ENCODE measurements at regions not wholly inside any gene's neighbourhood (a gene's known extent, or its start where the extent isn't known, plus 50 kb on each side); places are given as distances from the start of the nearest gene placed in this dataset.

DNA sequence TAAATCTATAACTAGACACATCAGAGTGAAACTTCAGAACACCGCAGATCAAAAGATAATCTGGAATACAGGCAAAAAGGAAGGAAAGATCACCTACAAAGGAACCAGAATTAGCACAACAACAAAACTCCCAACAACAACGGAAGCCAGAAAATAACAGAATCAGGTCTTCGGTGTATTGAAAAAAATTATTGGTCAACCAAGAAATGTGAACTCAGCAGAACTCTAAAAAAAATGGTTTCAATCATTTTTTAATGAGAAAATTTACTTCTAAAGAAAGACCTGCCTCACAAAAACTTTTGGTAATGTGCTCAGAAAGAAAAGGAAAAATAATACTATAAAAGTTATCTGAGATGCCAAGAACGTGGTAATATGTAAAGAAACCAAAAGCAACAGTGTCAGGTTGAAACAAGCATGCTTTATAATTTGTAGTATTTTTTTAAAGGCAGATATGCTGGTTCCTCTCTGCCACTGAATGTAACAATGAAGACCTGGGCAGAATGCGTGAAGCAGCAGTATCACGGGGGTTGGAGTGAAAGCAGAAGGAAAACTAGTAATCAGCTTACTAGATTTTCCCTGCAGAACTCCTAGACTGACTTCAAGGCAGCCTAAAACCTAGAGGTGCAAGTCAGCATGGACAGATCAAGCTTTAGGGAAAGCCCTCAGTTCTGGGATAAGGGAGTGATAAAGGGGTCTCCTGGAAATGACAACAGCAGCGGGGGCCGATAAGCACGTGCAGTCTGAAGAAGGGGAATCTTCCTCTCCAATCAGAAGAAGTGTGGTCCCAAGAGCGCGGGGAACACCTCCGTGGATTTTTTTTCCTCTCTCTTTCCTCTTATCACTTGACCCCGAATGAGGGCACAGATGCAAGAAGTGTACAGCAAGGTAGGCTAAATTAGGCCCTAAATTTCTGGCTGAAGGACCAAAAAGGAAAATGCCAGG lies 80.9 kb upstream of the TEKT1 start (continued):
- TF ChIP-seq, protein P1, sequence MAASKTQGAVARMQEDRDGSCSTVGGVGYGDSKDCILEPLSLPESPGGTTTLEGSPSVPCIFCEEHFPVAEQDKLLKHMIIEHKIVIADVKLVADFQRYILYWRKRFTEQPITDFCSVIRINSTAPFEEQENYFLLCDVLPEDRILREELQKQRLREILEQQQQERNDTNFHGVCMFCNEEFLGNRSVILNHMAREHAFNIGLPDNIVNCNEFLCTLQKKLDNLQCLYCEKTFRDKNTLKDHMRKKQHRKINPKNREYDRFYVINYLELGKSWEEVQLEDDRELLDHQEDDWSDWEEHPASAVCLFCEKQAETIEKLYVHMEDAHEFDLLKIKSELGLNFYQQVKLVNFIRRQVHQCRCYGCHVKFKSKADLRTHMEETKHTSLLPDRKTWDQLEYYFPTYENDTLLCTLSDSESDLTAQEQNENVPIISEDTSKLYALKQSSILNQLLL (CRISPR knock-in tag; IDR thresholded peaks at IDR 0.05; ENCODE audit: borderline replicate concordance), result no peak
- TF ChIP-seq BHLHE40 (IDR thresholded peaks at IDR 0.05; ENCODE audit: low read length) (peak; percentile 48; the same call in 1 of the 2 replicates), DPF2 (IDR thresholded peaks at IDR 0.05) (0 out of 2 replicates have a peak, but pooled peaks have one; percentile 12), E2F3 (CRISPR knock-in tag; IDR thresholded peaks at IDR 0.05) (no peak), CREB5 (CRISPR knock-in tag; IDR thresholded peaks at IDR 0.05) (no peak), RERE (CRISPR knock-in tag; IDR thresholded peaks at IDR 0.05; ENCODE audit: borderline replicate concordance) (no peak), HDAC2 (IDR thresholded peaks at IDR 0.05) (0 out of 2 replicates have a peak, but pooled peaks have one; percentile 24), EP300 (IDR thresholded peaks at IDR 0.05; ENCODE audit: low read length) (no peak), L3MBTL2 (IDR thresholded peaks at IDR 0.05) (peak; percentile 23; the same call in 1 of the 2 replicates), ARID1B (IDR thresholded peaks at IDR 0.05) (no peak), ILK (tag; IDR thresholded peaks at IDR 0.05; ENCODE audit: borderline replicate concordance, low read depth) (no peak), SLC30A9 (CRISPR knock-in tag; IDR thresholded peaks at IDR 0.05) (no peak)
- TF ChIP-seq, protein P2, sequence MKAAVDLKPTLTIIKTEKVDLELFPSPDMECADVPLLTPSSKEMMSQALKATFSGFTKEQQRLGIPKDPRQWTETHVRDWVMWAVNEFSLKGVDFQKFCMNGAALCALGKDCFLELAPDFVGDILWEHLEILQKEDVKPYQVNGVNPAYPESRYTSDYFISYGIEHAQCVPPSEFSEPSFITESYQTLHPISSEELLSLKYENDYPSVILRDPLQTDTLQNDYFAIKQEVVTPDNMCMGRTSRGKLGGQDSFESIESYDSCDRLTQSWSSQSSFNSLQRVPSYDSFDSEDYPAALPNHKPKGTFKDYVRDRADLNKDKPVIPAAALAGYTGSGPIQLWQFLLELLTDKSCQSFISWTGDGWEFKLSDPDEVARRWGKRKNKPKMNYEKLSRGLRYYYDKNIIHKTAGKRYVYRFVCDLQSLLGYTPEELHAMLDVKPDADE (conservative IDR thresholded peaks at IDR 0.05; ENCODE audit: control insufficient read depth, low read depth, low read length), result no peak
- TF ChIP-seq, protein P3, sequence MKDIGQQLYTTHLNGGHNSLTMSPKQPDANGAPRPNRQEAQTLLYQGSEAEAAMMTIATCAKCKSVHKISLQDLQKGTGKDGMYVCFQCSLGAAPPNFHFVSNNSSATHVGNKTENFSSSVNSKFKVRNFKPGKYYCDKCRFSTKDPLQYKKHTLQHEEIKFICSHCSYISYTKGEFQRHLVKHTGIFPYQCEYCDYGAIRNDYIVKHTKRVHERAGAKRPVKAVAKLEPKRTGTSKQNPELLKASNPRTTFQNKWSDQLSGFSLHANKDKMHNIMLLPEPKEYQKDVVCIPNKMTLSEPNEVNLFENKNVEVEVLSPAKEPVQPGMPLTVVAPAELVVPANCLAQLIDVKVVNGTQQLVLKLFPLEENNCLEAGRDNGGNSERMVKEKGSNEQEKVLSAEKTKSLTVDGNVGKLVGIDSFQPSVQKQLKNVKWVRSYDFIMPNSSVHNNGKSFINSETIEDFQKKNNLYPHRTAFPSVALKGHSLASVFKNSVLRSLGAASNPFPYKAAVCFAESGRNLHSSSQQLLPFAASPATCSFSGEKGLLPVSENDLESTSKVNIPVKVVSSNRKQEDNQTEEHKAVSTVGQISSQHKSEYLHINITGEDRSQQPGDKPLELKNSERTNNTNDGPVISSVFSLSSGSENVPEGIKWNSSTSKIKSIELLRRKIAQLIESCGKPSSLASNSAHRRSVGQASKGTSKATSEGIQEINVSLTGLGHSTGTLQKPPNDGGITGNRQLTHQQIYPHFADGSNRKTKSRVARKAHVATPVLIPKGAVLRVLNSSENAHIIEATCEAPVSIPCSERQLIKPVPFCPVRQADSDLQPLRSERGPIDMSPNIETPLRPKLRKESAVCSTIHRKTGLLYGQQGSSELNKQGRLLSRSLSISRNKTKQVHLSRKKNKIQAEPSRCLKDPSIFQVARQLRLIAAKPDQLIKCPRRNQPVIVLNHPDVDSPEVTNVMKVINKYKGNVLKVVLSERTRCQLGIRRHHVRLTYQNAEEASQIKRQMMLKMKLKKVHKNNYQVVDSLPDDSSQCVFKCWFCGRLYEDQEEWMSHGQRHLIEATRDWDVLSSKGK (CRISPR knock-in tag; IDR thresholded peaks at IDR 0.05), result no peak

All from K562 (cell line).